Prostate gland (tissue), 2 donors: ENCODE measurements at regions not wholly inside any gene's neighbourhood (a gene's known extent, or its start where the extent isn't known, plus 50 kb on each side); places are given as distances from the start of the nearest gene placed in this dataset.

Source experiments
- POLR2A ChIP-seq: fragments of 450-650 bp; IDR thresholded peaks from one replicate; pipeline ENCODE4 v1.6.1; 2016; ENCODE audit warnings: antibody characterized with exemption, mild to moderate bottlenecking
- POLR2AphosphoS5 ChIP-seq: sonication (generic); formaldehyde crosslinking; IDR thresholded peaks from one replicate; pipeline ENCODE4 v1.6.1; 2017; ENCODE audit warnings: antibody characterized with exemption
- TF ChIP-seq, protein P1 (sequence below), 4 experiments: fragments of 200-600 bp in 2 of 4; fragments of 450-650 bp in 2 of 4; sonication (generic) in 2 of 4; IDR thresholded peaks; 1 replicate in 3 of 4; 2 replicates in 1 of 4; pipeline ENCODE4 v1.5.1; 2016 to 2019; ENCODE audit warnings: antibody characterized with exemption in 4 of 4, mild to moderate bottlenecking in 2 of 4, moderate library complexity in 2 of 4

DNA sequence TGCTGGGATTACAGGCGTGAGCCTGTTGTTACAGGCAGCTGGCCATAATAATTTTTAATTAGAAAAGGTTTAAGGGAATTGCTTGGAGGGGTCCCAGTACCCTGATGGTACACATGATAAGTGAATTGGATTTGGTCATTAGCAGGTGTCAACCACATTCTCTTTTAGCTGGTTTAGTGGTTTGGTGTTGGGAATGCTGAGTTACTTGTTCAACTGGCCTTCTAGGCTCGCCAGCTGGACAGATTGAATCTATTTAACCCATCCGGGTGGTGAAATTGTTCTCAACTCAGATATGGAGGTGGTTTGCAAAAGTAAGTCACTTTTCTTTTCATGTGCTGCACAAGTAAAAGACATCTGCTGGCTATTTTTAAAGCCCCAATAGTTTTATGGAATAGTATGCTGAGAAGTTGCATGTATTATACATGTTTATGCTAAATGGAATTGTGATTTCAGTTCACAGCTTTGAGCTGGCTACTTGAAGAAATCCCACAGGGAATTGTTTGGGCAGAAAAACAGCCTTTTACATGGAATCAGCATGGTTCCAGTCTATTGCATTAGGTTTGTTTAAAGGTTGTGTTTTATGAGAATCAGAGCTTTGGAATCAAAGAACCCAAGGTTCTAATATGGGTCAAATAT, 149.8 kb upstream of the SLC28A3 start:
- TF ChIP-seq, protein P1, sequence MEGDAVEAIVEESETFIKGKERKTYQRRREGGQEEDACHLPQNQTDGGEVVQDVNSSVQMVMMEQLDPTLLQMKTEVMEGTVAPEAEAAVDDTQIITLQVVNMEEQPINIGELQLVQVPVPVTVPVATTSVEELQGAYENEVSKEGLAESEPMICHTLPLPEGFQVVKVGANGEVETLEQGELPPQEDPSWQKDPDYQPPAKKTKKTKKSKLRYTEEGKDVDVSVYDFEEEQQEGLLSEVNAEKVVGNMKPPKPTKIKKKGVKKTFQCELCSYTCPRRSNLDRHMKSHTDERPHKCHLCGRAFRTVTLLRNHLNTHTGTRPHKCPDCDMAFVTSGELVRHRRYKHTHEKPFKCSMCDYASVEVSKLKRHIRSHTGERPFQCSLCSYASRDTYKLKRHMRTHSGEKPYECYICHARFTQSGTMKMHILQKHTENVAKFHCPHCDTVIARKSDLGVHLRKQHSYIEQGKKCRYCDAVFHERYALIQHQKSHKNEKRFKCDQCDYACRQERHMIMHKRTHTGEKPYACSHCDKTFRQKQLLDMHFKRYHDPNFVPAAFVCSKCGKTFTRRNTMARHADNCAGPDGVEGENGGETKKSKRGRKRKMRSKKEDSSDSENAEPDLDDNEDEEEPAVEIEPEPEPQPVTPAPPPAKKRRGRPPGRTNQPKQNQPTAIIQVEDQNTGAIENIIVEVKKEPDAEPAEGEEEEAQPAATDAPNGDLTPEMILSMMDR (IDR thresholded peaks at IDR 0.05) = no peak
- TF ChIP-seq POLR2A (no peak), POLR2AphosphoS5 (no peak)
